HG02588 (cell line): ENCODE measurements at regions not wholly inside any gene's neighbourhood (a gene's known extent, or its start where the extent isn't known, plus 50 kb on each side); places are given as distances from the start of the nearest gene placed in this dataset.

ENCODE experiments used
- ATAC-seq: cut with Tn5 transposase; IDR thresholded peaks from one replicate; pipeline ENCODE4 v1.9.1; 2021; ENCODE audit warnings: mild to moderate bottlenecking, moderate library complexity; ENCODE audit not compliant: unreplicated experiment

DNA sequence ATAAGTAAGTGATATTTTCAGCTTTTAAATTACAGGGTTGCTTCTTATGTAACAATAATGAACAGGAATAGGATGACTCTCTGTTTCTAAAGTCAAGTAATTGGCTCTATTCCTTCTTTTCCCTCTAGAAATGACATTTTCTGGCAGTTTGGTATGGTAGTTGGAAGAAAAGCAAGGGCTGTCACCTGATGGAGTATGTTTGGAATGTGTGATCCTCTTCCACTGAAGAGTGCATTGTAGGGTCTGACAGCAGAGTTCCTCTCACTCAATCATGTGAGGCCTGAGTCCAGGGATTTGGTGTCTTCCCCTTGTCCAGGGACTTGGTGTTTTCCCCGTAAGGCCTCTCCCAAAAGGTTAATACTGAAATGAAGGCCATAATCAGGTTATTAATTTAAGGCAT, 233.8 kb upstream of the FBXL7 start:
- no peak for ATAC-seq

- ATAC-seq: no peak
These were observed 236.0 kb upstream of the FBXL7 start for GRCh38 chr5:15263942-15264341.

- no peak for ATAC-seq
These were observed 236.6 kb upstream of the FBXL7 start for GRCh38 chr5:15263406-15263805.

DNA sequence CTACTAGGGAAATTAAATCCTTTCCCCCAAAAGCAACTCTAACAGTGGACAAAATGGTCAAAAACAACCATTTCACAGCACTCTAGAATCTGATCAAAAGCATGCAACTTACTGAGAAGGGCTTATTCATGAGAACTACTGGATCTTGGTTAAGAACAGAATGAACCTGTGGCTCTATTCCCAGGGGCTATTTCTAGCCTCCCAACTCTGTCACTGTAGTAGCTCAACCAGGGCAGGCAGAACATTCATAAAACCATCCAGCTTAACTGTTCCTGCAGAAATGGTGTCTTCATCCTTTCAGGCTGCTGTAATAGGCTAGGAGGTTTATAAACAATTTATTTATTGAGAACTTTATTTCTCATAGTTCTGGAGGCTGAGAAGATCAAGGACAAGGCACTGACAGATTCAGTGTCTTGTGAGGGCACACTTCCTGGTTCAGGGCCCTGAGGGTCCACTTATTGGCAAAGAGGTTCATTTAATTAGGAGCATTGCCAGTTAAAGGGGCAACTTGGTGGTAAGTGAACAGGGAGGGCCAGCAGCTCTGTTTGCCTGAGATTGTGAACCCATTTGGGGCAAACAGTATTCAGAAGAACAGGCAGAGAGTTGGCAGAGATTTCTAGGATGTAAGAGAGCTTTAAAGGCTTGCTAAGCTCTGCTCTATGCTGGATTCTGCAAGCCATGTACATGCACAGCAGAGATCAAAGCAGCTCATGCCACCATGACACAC, 238.5 kb upstream of the FBXL7 start:
- ATAC-seq: no peak

GRCh38 chr5:15260356-15261268, 239.4 kb upstream of the FBXL7 start:
- no peak for ATAC-seq

DNA sequence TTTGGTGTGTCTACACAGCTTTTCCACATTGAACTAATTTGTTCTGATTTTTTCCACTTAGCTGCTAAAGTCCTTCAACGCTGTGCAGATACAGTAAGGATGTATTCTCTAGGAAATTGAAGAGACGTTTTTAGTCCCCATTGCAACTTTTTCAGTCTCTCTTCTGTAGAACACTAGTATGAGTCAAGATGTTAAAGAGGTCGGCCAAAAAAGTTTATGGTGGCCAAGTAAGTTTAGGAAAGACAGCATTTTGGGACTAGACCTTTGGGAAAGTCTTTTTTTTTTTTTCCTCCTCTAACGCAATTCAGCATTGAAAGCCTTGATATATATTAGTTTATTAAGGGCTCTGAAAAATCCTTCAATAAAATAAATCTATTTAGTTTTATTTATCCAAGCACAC, 243.5 kb upstream of the FBXL7 start:
- ATAC-seq: no peak

DNA sequence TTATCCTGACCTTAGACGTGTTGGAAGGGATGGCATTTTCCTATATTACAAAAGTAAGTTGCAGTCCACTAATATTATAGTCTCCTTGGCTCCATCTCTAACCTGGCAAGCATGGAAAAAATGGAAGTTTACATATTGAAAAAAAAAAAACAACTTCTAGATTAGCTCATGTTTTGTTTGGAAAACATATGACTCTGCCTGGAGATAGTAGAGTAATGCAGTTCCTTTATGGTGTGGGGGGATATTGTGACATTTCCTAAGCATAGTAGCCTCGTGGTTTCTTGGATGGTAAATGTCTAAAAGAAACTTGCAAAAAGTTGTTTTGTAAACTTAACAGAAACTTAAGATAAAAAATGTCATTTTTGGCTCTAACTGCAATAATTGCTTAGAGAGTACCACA, 244.4 kb upstream of the FBXL7 start:
- ATAC-seq: no peak

GRCh38 chr5:15254607-15255006, 245.4 kb upstream of the FBXL7 start:
- no peak for ATAC-seq

DNA sequence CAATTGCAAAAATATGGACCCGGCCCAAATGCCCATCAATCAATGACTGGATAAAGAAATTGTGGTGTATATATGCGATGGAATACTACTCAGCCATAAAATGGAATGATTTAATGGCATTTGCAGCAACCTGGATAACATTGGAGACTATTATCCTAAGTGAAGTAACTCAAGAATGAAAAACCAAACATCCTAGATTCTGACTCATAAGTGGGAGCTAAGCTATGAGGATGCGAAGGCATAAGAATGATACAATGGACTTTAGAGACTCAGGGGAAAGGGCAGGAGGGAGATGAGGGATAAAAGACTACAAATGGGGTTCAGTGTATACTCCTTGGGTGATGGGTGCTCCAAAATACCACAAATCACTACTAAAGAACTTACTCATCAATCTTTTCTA, 247.6 kb upstream of the FBXL7 start:
- no peak for ATAC-seq

- no peak for ATAC-seq
These were observed 250.8 kb upstream of the FBXL7 start for GRCh38 chr5:15249152-15249551.

DNA sequence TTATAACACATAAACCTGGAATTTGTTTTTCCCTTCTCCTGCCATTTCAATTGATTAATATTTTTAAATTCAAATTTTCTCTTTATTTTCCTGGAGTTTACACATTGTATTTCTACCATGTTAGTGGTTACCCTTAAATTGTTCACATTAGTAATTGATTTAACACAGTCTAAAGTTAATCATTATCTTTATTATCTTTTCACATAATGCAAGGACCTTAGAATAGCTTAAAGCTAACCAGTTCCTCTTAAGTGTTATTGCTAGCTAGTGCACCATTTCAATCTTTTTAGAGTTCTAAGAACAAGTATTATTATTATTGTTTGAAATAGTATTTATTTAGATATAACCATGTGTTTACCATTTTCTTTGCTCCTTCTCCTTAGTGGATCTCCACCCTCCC, 251.2 kb upstream of the FBXL7 start:
- no peak for ATAC-seq

DNA sequence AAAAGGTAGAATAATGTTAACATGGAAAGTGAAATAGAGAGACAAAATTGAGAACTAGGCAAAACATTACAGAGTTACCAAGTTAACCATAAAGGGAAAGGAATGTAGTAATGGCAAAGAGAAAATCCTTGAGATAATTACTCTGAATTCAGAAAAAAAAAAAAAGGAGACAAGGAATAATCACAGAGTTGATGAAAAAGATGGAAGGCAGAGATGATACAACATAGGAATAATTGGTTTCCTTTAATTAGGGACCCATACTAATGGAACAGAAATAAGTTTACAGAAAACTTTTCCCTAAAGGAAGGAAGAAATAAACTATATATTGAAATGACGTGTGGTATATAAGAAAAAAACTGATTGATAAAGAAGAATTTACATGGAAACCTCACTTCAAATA, 254.1 kb upstream of the FBXL7 start:
- no peak for ATAC-seq

- ATAC-seq: no peak
These were observed 256.5 kb upstream of the FBXL7 start for GRCh38 chr5:15243301-15244020.

DNA sequence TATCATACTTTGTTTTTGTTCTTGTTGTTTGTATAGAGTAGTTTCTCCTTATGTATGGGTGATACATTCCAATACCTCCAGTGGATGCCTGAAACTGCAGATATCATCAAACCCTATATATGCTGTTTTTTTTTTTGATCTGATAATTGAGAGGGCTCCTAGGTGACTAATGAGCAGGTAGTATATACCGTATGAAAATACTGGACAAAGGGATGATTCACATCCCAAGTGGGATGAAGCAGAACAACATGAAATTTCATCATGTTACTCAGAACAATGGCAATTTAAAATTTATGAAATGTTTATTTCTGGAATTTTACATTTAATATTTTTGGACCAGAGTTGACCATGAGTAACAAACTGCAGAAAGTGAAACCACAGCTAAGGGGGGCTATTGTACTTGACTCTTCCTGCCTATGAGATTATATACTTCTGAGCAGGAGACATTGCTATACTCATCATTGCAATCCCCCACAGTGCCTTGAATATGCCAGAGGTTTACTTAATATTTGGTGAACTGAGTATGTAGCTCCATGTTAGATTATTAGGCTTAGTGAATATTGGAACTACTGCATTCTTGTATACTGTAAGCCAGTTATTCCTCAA, 258.7 kb upstream of the FBXL7 start:
- no peak for ATAC-seq

DNA sequence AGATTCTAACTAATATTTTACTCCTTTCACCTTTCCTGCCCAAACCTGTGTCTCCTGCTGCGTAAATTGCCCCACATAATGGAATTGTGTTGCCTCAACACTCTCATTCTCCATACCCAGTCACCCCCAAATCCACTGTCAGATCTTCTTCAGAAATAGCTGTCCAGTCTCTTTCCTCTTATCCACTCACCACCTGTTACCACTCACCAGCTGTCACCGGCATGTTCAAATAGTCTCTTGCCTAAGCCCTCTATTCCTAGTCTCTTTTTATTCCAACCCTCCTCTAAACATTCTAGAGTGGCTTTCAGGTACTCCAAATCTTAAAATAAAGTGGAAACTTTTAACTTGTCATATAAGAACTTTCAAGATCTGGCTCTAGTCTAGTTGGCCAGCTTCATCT, 262.0 kb upstream of the FBXL7 start:
- no peak for ATAC-seq

DNA sequence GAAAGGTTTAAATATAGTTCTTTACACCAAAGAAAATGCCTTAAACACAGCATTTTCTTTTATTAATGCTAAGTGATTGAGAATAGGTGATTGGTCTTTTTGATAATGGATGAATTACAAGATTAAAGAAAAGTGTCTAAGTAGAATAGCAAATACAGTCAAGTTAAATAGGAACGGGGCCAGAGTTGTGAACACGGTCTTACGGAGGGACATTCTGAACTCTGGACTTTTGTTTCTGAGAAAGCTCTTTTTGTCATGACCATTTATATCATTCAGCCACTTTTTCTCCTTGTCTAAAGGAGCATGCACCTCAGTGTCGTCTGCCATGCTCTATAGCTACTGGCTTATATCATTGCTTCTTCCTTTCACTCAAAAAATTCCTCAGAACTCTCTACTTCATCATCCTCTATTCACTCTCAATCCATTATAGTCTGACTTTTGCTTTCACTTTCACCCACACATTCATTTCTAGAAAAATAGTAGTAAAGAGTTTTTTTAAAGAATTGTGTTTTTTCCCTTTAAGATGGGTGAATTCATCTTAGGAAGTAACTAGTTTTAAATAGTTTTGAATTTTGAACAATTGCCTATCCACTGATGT, 263.0 kb upstream of the FBXL7 start:
- ATAC-seq: no peak

- no peak for ATAC-seq
These were observed 265.1 kb upstream of the FBXL7 start for GRCh38 chr5:15234911-15235310.

GRCh38 chr5:15234366-15234765, 265.6 kb upstream of the FBXL7 start:
- ATAC-seq: no peak

- ATAC-seq: no peak
These were observed 266.4 kb upstream of the FBXL7 start for GRCh38 chr5:15233566-15233965.

DNA sequence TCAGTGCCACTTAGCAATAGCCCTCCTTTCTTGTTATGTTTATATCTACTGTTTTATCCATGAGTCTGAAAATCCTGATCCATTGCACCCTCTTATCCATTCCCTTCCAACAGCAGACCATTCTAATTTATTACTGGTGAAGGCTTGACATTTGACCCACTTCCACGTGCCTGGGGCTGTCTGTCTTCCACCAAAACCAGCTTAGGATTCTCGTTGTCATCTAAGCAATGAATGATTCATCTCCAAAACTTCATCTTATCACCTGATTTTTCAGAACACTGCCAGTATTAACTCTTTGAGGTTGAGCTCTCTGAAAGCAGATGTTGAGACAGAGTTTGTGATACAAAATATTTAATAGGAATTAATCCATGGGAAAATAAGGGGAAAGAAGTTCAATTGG, 277.8 kb upstream of the FBXL7 start:
- ATAC-seq: no peak

DNA sequence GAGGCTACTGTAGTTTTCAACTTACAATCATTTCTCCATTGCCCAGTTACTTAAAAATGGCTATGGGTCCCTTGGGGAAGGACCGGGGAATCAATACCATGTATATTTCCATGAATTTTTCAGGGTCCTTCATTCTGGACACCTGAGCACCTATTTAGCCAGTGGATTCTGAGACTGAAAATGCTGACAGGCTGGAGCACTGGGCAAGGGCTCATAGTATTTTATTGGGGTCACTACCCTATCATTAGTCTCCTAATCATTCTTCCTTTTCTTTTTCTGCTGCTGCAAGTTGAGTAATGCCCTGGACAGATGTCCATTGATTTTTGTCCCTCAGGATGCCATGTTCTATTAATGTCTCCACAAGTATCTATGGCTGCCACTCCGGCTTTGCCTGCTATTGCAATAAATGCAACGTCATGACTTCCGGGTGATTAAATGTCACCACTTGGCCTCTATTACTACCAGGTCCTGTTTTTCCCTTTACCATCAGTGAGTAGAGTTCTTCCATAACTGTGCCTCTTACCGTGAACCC, 279.3 kb upstream of the FBXL7 start:
- no peak for ATAC-seq
